GM12878 (cell line): ENCODE measurements at regions not wholly inside any gene's neighbourhood (a gene's known extent, or its start where the extent isn't known, plus 50 kb on each side); places are given as distances from the start of the nearest gene placed in this dataset.

Experiments used
- ATAC-seq: fragments of 200-7000 bp; cut with Tn5 transposase; 3 replicates; pipeline ENCODE4 v1.9.1; 2020; ENCODE audit warnings: mild to moderate bottlenecking, moderate library complexity
- BruUV-seq: library from RNA; stranded (reverse); fragments of 400-500 nt; replicated peaks from 2 replicates; lab custom pipeline; 2021; lab: Mats Ljungman, UMichigan
- CTCF ChIA-PET: fragments of 300-600 bp; sonication (Branson Sonifier 250); formaldehyde crosslinking; extraction: SDS; loops from one replicate; lab custom pipeline; 2021; ENCODE audit warnings: inconsistent platforms; lab: Yijun Ruan, JAX
- POLR2A ChIA-PET: fragments of 350-600 bp; formaldehyde crosslinking; extraction: SDS; loops from one replicate; lab custom pipeline; 2021; ENCODE audit warnings: inconsistent platforms; lab: Charles Lee
- RAD21 ChIA-PET: fragments of 300-600 bp; sonication (Branson Sonifier 250); formaldehyde crosslinking; loops from one replicate; lab custom pipeline; 2023; ENCODE audit warnings: antibody characterized with exemption; ENCODE audit not compliant: unreplicated experiment; lab: Charles Lee
- SMC1A ChIA-PET: fragments of 300-600 bp; sonication (Branson Sonifier 250); formaldehyde crosslinking; loops from one replicate; lab custom pipeline; 2023; ENCODE audit not compliant: unreplicated experiment, uncharacterized antibody; lab: Charles Lee
- DNase-seq: peaks from one replicate; pipeline ENCODE4 v3.0.0-alpha.2; 2011; ENCODE audit warnings: low read depth, low spot score
- FAIRE-seq: peaks from 3 replicates; lab custom pipeline; 2011; peaks lifted over from hg19 to GRCh38; lab: Jason Lieb, UNC
- H2AFZ ChIP-seq: 2 replicates; pipeline ENCODE4 v1.6.0; 2011; ENCODE audit warnings: low read depth, low read length, control low read depth; ENCODE audit not compliant: control insufficient read depth
- H3K27ac ChIP-seq: 2 replicates; pipeline ENCODE4 v1.5.1; 2011; ENCODE audit warnings: control low read depth; ENCODE audit not compliant: control insufficient read depth, insufficient read depth
- H3K27me3 ChIP-seq, 2 experiments: replicated peaks in 1 of 2; 2 replicates each; pipeline versions ENCODE4 v1.6.0 to v1.6.1; 2011; ENCODE audit warnings: low read length in 1 of 2; ENCODE audit not compliant: control insufficient read depth in 2 of 2, insufficient read depth in 2 of 2
- H3K36me3 ChIP-seq, 2 experiments: 2 replicates each; pipeline ENCODE4 v1.5.1; 2011; ENCODE audit warnings: low read length in 1 of 2; ENCODE audit not compliant: control insufficient read depth in 2 of 2, insufficient read depth in 2 of 2
- H3K4me1 ChIP-seq: 2 replicates; pipeline ENCODE4 v1.6.1; 2011; ENCODE audit warnings: mild to moderate bottlenecking, low read length, moderate library complexity, mixed read lengths; ENCODE audit not compliant: control insufficient read depth, insufficient read depth
- H3K4me2 ChIP-seq: 2 replicates; pipeline ENCODE4 v1.6.0; 2011; ENCODE audit warnings: control low read depth; ENCODE audit not compliant: control insufficient read depth, insufficient read depth
- H3K4me3 ChIP-seq: fragments of 200-600 bp; sonication (generic); 2 replicates; pipeline ENCODE4 v1.5.1; 2016
- H3K79me2 ChIP-seq: 2 replicates; pipeline ENCODE4 v1.6.0; 2011; ENCODE audit warnings: low read length; ENCODE audit not compliant: control insufficient read depth, insufficient read depth
- H3K9ac ChIP-seq: 2 replicates; pipeline ENCODE4 v1.8.0; 2011; ENCODE audit warnings: low read length, control low read depth, mixed read lengths; ENCODE audit not compliant: control insufficient read depth, insufficient read depth
- H3K9me3 ChIP-seq: replicated peaks from 3 replicates; pipeline ENCODE4 v1.5.1; 2011; ENCODE audit warnings: mild to moderate bottlenecking, low read length; ENCODE audit not compliant: control insufficient read depth, insufficient read depth
- H4K20me1 ChIP-seq: 2 replicates; pipeline ENCODE4 v1.6.0; 2011; ENCODE audit not compliant: control insufficient read depth, insufficient read depth
- ASH2L ChIP-seq: fragments of 300-600, 200-600 bp; sonication (generic); IDR thresholded peaks from 2 replicates; pipeline ENCODE4 v1.6.1; 2017; ENCODE audit warnings: low read depth, mild to moderate bottlenecking, borderline replicate concordance
- BRCA1 ChIP-seq: IDR thresholded peaks from 2 replicates; pipeline ENCODE4 v1.6.1; 2011; ENCODE audit warnings: low read depth, low read length, improper control_type of control experiment
- CBX3 ChIP-seq: fragments of 200-600 bp; sonication (generic); IDR thresholded peaks from 2 replicates; pipeline ENCODE4 v1.6.1; 2016; ENCODE audit warnings: low read depth, borderline replicate concordance
- CHD2 ChIP-seq: IDR thresholded peaks from 2 replicates; pipeline ENCODE4 v1.6.1; 2011; ENCODE audit warnings: low read depth, low read length, improper control_type of control experiment, borderline replicate concordance
- CREM ChIP-seq: IDR thresholded peaks from 2 replicates; pipeline ENCODE4 v1.6.1; 2014; ENCODE audit warnings: antibody characterized with exemption, low read depth
- EED ChIP-seq: sonication (generic); IDR thresholded peaks from 2 replicates; pipeline ENCODE4 v1.6.1; 2016; ENCODE audit warnings: antibody characterized with exemption, low read depth
- IKZF1 ChIP-seq: fragments of 450-650 bp; conservative IDR thresholded peaks from 2 replicates; pipeline ENCODE4 v1.6.1; 2017; ENCODE audit warnings: antibody characterized with exemption, mild to moderate bottlenecking
- LARP7 ChIP-seq: fragments of 450-650 bp; IDR thresholded peaks from 2 replicates; pipeline ENCODE4 v1.6.1; 2017; ENCODE audit warnings: mild to moderate bottlenecking
- MXI1 ChIP-seq: fragments of 150-350 bp; IDR thresholded peaks from 2 replicates; pipeline ENCODE4 v1.6.1; 2011; ENCODE audit warnings: low read depth, mild to moderate bottlenecking, inconsistent platforms, low read length, improper control_type of control experiment
- NFXL1 ChIP-seq: fragments of 450-650 bp; IDR thresholded peaks from 2 replicates; pipeline ENCODE4 v1.6.1; 2017; ENCODE audit warnings: antibody characterized with exemption, mild to moderate bottlenecking, borderline replicate concordance
- PAX5 ChIP-seq: IDR thresholded peaks from 2 replicates; pipeline ENCODE4 v1.6.1; 2011; ENCODE audit warnings: low read depth, low read length, borderline replicate concordance
- POLR2AphosphoS2 ChIP-seq: IDR thresholded peaks from 2 replicates; pipeline ENCODE4 v1.6.1; 2011; ENCODE audit warnings: low read depth, mild to moderate bottlenecking, low read length, improper control_type of control experiment, moderate library complexity
- SRF ChIP-seq, 2 experiments: IDR thresholded peaks; 2 replicates each; pipeline ENCODE4 v1.6.1; 2011; ENCODE audit warnings: low read depth in 2 of 2, low read length in 2 of 2, mild to moderate bottlenecking in 1 of 2, moderate library complexity in 1 of 2
- WRNIP1 ChIP-seq: IDR thresholded peaks from 2 replicates; pipeline ENCODE4 v1.6.1; 2011; ENCODE audit warnings: low read depth, low read length, improper control_type of control experiment, borderline replicate concordance
- ZNF207 ChIP-seq: fragments of 450-650 bp; IDR thresholded peaks from 2 replicates; pipeline ENCODE4 v1.6.1; 2014; ENCODE audit warnings: antibody characterized with exemption, mild to moderate bottlenecking, borderline replicate concordance
- ZNF217 ChIP-seq: fragments of 450-650 bp; IDR thresholded peaks from 2 replicates; pipeline ENCODE4 v1.6.1; 2017; ENCODE audit warnings: antibody characterized with exemption, mild to moderate bottlenecking
- WGBS: methylation state at CpG from one replicate; pipeline ENCODE4 v1.1.6; 2016; ENCODE audit warnings: low lambda C conversion rate; ENCODE audit not compliant: insufficient replicate concordance, insufficient coverage; ENCODE audit errors: missing lambda C conversion rate; 5-methylcytosine and 5-hydroxymethylcytosine counted together
- in situ Hi-C: fragments of 300-500 bp; cut with MboI; formaldehyde crosslinking; loops from 9 replicates; pipeline ENCODE4 v1.14.3; 2018; ENCODE audit warnings: mixed read lengths
- intact Hi-C: fragments of 100-400 bp; cut with micrococcal nuclease; formaldehyde crosslinking; loops from one replicate; pipeline ENCODE4 v1.14.2; 2022; ENCODE audit not compliant: unreplicated experiment
- TF ChIP-seq, protein P1 (sequence below): fragments of 450-650 bp; IDR thresholded peaks from 2 replicates; pipeline ENCODE4 v1.6.1; 2016; ENCODE audit warnings: mild to moderate bottlenecking
- TF ChIP-seq, protein P2 (sequence below): fragments of 450-650 bp; IDR thresholded peaks from 2 replicates; pipeline ENCODE4 v1.6.1; 2016; ENCODE audit warnings: mild to moderate bottlenecking
- TF ChIP-seq, protein P3 (sequence below): fragments of 450-650 bp; formaldehyde crosslinking; IDR thresholded peaks from 2 replicates; pipeline ENCODE4 v1.4.0; 2020; ENCODE audit warnings: mild to moderate bottlenecking, moderate library complexity

DNA sequence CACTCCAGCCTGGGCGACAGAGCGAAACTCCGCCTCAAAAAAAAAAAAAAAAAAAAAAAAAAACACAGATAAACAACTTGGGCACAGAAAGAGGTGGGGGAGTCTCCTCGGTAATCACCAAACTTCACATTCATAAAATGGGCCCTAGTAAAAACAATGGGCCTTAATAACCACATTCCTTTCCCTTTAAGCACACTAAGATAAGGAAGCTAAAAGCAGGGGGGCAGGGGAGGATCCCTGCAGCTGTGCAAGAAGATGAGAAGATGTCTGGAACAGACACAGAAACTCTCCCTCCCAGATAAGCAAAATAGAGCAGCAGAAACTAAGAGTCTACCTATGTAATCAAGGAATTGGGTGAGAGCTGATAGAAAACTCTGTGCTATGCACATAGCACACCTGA is 111.2 kb upstream of the FAM174A start (continued):
- TF ChIP-seq, protein P1, sequence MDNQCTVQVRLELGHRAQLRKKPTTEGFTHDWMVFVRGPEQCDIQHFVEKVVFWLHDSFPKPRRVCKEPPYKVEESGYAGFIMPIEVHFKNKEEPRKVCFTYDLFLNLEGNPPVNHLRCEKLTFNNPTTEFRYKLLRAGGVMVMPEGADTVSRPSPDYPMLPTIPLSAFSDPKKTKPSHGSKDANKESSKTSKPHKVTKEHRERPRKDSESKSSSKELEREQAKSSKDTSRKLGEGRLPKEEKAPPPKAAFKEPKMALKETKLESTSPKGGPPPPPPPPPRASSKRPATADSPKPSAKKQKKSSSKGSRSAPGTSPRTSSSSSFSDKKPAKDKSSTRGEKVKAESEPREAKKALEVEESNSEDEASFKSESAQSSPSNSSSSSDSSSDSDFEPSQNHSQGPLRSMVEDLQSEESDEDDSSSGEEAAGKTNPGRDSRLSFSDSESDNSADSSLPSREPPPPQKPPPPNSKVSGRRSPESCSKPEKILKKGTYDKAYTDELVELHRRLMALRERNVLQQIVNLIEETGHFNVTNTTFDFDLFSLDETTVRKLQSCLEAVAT: no peak
- TF ChIP-seq POLR2AphosphoS2 (no peak), WRNIP1 (no peak), CBX3 (no peak), PAX5 (no peak), SRF (IDR thresholded peaks at IDR 0.05; ENCODE audit: low read depth in 2 of 2, low read length in 2 of 2) (no peak), NFXL1 (no peak), ZNF207 (no peak), BRCA1 (no peak), ASH2L (no peak)
- TF ChIP-seq, all 136 proteins: peak for 0

GRCh38 chr5:100423330-100423729 is 111.8 kb upstream of the FAM174A start:
- no peak for DNase-seq
- CTCF ChIA-PET: interaction anchor here (1.5 kb wide), 1 partner anchor 968 kb away, joined by 3 read pairs; no protein-coding TSS in a partner anchor
- Histone ChIP-seq H3K9ac (no peak overlapping the region), H3K27ac (no peak overlapping the region), H3K4me3 (no peak overlapping the region), H3K4me1 (no peaks in the 10 kb centered on the region), H4K20me1 (no peaks in the 10 kb centered on the region), H3K36me3 (no peaks in the 10 kb centered on the region), H3K4me2 (no peak overlapping the region), H3K9me3 (no peaks in the 10 kb centered on the region), H3K79me2 (no peaks in the 10 kb centered on the region), H3K27me3 (no peaks in the 10 kb centered on the region), H2AFZ (no peak overlapping the region)
- SMC1A ChIA-PET: no interaction called here
- BruUV-seq: no TSS peak
- intact Hi-C loops (no loop called here), in situ Hi-C loops (no loop called here)
- no peak for FAIRE-seq
- RAD21 ChIA-PET: interaction anchor here (1.7 kb wide), 1 partner anchor 53 kb away, joined by 3 read pairs; no protein-coding TSS in a partner anchor
- POLR2A ChIA-PET: no interaction called here
- WGBS: 35% methylated on average over 5 of the region's 5 CpGs
- no peak for ATAC-seq
- TF ChIP-seq MXI1 (no peak), EED (no peak), LARP7 (no peak), CREM (no peak), CHD2 (no peak), ZNF217 (no peak), IKZF1 (no peak)
- TF ChIP-seq, protein P2, sequence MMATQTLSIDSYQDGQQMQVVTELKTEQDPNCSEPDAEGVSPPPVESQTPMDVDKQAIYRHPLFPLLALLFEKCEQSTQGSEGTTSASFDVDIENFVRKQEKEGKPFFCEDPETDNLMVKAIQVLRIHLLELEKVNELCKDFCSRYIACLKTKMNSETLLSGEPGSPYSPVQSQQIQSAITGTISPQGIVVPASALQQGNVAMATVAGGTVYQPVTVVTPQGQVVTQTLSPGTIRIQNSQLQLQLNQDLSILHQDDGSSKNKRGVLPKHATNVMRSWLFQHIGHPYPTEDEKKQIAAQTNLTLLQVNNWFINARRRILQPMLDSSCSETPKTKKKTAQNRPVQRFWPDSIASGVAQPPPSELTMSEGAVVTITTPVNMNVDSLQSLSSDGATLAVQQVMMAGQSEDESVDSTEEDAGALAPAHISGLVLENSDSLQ: no peak
- TF ChIP-seq, protein P3, sequence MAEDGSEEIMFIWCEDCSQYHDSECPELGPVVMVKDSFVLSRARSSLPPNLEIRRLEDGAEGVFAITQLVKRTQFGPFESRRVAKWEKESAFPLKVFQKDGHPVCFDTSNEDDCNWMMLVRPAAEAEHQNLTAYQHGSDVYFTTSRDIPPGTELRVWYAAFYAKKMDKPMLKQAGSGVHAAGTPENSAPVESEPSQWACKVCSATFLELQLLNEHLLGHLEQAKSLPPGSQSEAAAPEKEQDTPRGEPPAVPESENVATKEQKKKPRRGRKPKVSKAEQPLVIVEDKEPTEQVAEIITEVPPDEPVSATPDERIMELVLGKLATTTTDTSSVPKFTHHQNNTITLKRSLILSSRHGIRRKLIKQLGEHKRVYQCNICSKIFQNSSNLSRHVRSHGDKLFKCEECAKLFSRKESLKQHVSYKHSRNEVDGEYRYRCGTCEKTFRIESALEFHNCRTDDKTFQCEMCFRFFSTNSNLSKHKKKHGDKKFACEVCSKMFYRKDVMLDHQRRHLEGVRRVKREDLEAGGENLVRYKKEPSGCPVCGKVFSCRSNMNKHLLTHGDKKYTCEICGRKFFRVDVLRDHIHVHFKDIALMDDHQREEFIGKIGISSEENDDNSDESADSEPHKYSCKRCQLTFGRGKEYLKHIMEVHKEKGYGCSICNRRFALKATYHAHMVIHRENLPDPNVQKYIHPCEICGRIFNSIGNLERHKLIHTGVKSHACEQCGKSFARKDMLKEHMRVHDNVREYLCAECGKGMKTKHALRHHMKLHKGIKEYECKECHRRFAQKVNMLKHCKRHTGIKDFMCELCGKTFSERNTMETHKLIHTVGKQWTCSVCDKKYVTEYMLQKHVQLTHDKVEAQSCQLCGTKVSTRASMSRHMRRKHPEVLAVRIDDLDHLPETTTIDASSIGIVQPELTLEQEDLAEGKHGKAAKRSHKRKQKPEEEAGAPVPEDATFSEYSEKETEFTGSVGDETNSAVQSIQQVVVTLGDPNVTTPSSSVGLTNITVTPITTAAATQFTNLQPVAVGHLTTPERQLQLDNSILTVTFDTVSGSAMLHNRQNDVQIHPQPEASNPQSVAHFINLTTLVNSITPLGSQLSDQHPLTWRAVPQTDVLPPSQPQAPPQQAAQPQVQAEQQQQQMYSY: no peak
- TF ChIP-seq, all 136 proteins: peak for 0
